ENCODE measurements at regions not wholly inside any gene's neighbourhood (a gene's known extent, or its start where the extent isn't known, plus 50 kb on each side); places are given as distances from the start of the nearest gene placed in this dataset.

GRCh38 chr18:53785811-53786210 lies 438.7 kb downstream of the MBD2 start:
- no peak for DNase-seq
- no peak overlapping the region for H3K4me3 Mint-ChIP-seq
- H3K9me3 Mint-ChIP-seq = no peaks in the 10 kb centered on the region
- no peaks in the 10 kb centered on the region for H3K4me1 Mint-ChIP-seq
- no peak overlapping the region for H3K27ac Mint-ChIP-seq
- ATAC-seq = no peak
- no peaks in the 10 kb centered on the region for H3K27me3 Mint-ChIP-seq

- H3K4me1 Mint-ChIP-seq = no peaks in the 10 kb centered on the region
- ATAC-seq = no peak
- H3K4me3 Mint-ChIP-seq = no peak overlapping the region
- no peak overlapping the region for H3K27ac Mint-ChIP-seq
- no peaks in the 10 kb centered on the region for H3K27me3 Mint-ChIP-seq
- H3K9me3 Mint-ChIP-seq = peaks cover 0 to 10% of the 10 kb centered on the region in 2 donors
- no peak for DNase-seq
Observed at GRCh38 chr18:53784253-53784652, 440.2 kb downstream of the MBD2 start.

DNA sequence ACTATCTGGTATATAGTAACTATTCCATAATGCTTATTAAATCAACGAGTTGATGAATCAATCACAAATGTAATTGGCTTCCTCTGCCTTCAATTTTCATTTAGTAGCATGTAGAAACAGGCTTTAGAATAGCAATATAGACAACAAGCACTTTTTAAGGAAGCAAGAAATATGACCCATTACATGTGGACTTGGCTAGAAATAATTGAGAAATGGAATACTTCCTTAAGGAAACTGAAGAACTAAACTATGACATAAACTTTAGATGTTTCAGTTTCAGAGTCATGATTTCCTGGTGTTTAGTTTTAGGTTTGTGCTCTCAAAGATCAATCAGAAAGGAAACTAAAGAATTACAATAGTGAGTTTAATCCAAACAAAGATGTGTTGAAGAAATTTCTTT lies 443.8 kb downstream of the MBD2 start:
- Mint-ChIP-seq H3K4me3 (no peak overlapping the region), H3K9me3 (peaks cover 6 to 10% of the 10 kb centered on the region in 2 donors), H3K4me1 (no peaks in the 10 kb centered on the region), H3K27me3 (no peaks in the 10 kb centered on the region), H3K27ac (no peak overlapping the region)
- DNase-seq (no peak), ATAC-seq (no peak)

GRCh38 chr18:53772293-53772692 lies 452.2 kb downstream of the MBD2 start:
- ATAC-seq = no peak
- no peak for DNase-seq
- H3K4me1 Mint-ChIP-seq = no peaks in the 10 kb centered on the region

GRCh38 chr18:53771664-53772063 lies 452.8 kb downstream of the MBD2 start:
- H3K9me3 Mint-ChIP-seq = peaks cover 26 to 37% of the 10 kb centered on the region in 2 donors
- no peak for ATAC-seq
- no peak overlapping the region for H3K4me3 Mint-ChIP-seq
- no peaks in the 10 kb centered on the region for H3K27me3 Mint-ChIP-seq
- H3K4me1 Mint-ChIP-seq = no peaks in the 10 kb centered on the region
- no peak overlapping the region for H3K27ac Mint-ChIP-seq
- no peak for DNase-seq

More at GRCh38 chr18:53772293-53772692, 452.2 kb downstream of the MBD2 start:
- H3K9me3 Mint-ChIP-seq = peaks cover 19 to 34% of the 10 kb centered on the region in 2 donors
- no peak overlapping the region for H3K4me3 Mint-ChIP-seq
- H3K27ac Mint-ChIP-seq = no peak overlapping the region
- no peaks in the 10 kb centered on the region for H3K27me3 Mint-ChIP-seq

DNA sequence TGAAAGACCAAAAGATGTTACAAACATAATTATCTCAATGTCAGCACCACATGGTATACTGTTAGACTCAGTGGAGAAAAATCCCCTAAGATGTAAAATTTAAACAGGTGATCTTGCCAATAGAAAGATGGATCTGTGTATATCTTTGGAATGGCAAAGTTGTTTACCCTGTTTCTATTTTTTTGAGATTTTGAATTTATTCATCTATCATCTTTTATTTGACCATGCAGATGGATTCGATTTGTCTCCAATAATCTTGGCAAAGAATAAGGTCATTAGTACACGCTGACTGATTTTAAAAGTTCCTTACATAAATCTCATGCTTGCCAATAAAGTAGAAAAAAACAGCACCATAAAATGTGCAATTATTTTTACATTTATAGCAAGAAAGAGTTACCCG lies 459.3 kb downstream of the MBD2 start:
- DNase-seq = no peak
- Mint-ChIP-seq H3K27me3 (no peaks in the 10 kb centered on the region), H3K27ac (no peak overlapping the region), H3K4me3 (no peak overlapping the region), H3K9me3 (peaks cover 21 to 28% of the 10 kb centered on the region in 2 donors), H3K4me1 (no peaks in the 10 kb centered on the region)
- no peak for ATAC-seq

DNA sequence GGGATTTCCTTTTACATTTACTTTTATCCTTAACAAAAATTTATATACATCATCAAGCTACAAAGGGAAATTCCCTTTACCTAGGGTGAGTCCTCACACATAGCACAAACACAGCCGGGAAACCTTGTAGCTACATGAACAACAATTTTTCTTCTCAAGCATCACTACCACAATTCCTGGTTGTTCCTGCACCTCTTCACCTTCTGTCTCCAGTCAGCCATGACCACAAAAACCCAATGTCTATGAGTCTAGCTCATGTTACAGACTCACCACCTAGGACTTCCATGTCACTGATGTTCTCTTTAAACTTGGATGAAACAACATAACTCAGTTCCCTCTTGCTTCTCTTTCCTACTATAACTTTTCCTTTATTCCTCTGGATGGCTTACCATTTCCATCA lies 460.4 kb downstream of the MBD2 start:
- Mint-ChIP-seq H3K27me3 (no peaks in the 10 kb centered on the region), H3K9me3 (peaks cover 21 to 28% of the 10 kb centered on the region in 2 donors), H3K4me1 (no peaks in the 10 kb centered on the region), H3K27ac (no peak overlapping the region), H3K4me3 (no peak overlapping the region)
- no peak for ATAC-seq
- no peak for DNase-seq

GRCh38 chr18:53757328-53757727 lies 467.1 kb downstream of the MBD2 start:
- no peak for ATAC-seq
- Mint-ChIP-seq H3K4me3 (no peak overlapping the region), H3K4me1 (no peaks in the 10 kb centered on the region), H3K27ac (no peak overlapping the region), H3K9me3 (peaks cover 3 to 6% of the 10 kb centered on the region in 2 donors), H3K27me3 (no peaks in the 10 kb centered on the region)
- no peak for DNase-seq

DNA sequence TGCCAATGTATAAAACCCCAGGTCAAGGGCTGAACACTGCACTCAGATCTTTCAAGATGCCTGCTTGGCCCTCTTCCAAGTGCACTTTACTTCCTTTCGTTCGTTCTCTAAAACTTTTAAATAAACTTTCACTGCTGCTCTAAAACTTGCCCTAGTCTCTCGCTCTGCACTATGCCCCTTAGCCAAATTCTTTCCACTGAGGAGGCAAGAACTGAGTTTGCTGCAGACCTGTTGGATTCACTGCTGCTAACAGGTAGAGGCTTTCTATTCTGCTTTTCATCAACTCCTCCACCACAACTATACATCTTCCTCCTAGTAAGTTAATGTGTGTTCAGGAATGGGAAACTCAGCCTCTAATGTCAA lies 467.9 kb downstream of the MBD2 start:
- H3K4me1 Mint-ChIP-seq = no peaks in the 10 kb centered on the region
- H3K4me3 Mint-ChIP-seq = no peak overlapping the region
- ATAC-seq (no peak), DNase-seq (no peak)
- H3K9me3 Mint-ChIP-seq = peaks cover 3 to 6% of the 10 kb centered on the region in 2 donors
- H3K27ac Mint-ChIP-seq = no peak overlapping the region
- no peaks in the 10 kb centered on the region for H3K27me3 Mint-ChIP-seq

DNA sequence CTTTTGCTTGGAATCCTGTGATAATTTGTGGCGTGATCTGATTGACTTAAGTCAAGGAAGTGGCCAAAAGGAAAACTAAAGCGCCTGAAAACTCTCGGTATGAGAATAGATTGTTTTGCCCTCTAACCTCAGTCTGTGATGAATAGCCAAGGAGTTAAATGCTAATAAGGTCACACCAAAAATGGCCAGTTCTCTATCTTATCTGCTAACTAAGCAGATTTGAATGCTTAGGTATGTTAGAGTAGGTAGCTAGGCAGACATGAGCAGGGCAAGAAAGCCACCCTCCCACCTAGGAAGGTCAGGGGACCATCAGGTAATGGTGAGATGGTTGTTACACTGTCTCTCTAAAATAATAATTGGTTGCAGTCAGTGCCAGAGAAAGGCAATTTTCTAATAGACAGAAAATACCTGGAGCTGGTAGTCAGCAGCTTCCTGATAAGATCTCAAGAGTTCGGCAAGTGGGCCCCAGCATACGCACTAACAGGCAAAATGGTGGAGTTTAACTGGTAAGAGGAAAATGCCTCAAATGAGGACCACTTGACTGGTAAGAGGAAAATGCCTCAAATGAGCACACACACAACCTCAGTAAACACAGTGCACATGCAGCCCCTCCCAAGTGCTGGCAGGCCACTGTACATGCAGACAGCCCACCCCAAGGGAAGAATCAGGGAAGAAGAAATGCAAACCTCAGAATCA lies 468.4 kb downstream of the MBD2 start:
- no peaks in the 10 kb centered on the region for H3K27me3 Mint-ChIP-seq
- H3K27ac Mint-ChIP-seq = no peak overlapping the region
- H3K4me3 Mint-ChIP-seq = no peak overlapping the region
- DNase-seq (no peak), ATAC-seq (no peak)
- no peaks in the 10 kb centered on the region for H3K4me1 Mint-ChIP-seq
- H3K9me3 Mint-ChIP-seq = peaks cover 3 to 6% of the 10 kb centered on the region in 2 donors

DNA sequence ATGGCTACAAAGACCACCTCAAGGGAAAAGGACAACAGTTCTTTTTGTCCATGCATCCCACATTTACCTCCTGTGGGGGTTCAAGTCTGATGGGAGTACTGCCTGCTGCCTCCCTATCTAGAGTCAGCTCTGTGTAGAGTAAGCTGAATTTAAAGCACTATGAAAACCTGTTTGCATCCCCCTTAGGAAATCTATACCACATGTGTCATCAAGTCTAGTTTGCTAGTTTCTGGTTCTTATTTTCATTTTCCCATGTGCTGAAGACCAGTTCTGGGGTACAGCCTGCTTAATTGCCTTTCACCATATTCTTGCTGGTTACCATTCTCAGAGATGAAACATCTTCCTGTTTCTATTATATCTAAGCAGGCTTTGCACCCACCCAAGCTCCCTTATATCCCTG lies 470.3 kb downstream of the MBD2 start:
- DNase-seq (no peak), ATAC-seq (no peak)
- Mint-ChIP-seq H3K4me3 (no peak overlapping the region), H3K4me1 (no peaks in the 10 kb centered on the region), H3K27ac (no peak overlapping the region), H3K27me3 (no peaks in the 10 kb centered on the region), H3K9me3 (peaks cover 6 to 8% of the 10 kb centered on the region in 2 donors)

- Mint-ChIP-seq H3K27ac (no peak overlapping the region), H3K4me3 (no peak overlapping the region), H3K27me3 (no peaks in the 10 kb centered on the region), H3K9me3 (peaks cover 6 to 8% of the 10 kb centered on the region in 2 donors), H3K4me1 (no peaks in the 10 kb centered on the region)
- DNase-seq (no peak), ATAC-seq (no peak)
Observed at GRCh38 chr18:53753601-53754000, 470.9 kb downstream of the MBD2 start.

GRCh38 chr18:53752781-53753367 lies 471.6 kb downstream of the MBD2 start:
- no peak for DNase-seq
- H3K27ac Mint-ChIP-seq = no peak overlapping the region
- ATAC-seq = no peak
- no peak overlapping the region for H3K4me3 Mint-ChIP-seq
- H3K4me1 Mint-ChIP-seq = no peaks in the 10 kb centered on the region
- H3K9me3 Mint-ChIP-seq = peaks cover 6 to 8% of the 10 kb centered on the region in 2 donors
- no peaks in the 10 kb centered on the region for H3K27me3 Mint-ChIP-seq

DNA sequence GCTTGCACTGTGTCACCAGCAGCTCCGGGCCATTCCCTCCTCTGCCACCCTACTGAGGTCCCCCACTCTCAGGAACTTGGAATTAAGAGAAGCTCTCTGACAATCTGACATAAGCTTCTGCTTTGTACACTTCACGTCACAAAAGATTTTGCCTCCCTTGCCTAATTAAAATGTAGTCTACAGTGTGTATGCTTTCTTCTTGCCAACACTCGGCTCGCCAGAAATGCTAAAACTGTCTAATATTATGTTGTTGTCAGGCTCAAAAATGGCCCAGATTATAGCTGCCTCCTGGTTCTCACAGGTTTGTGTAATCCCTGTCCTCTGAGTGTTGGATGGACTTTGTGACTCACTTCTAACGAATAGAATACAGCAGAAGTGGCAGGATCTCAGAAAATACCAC lies 474.7 kb downstream of the MBD2 start:
- Mint-ChIP-seq H3K4me1 (no peaks in the 10 kb centered on the region), H3K4me3 (no peak overlapping the region), H3K27ac (no peak overlapping the region), H3K27me3 (no peaks in the 10 kb centered on the region), H3K9me3 (peaks cover 0 to 5% of the 10 kb centered on the region in 2 donors)
- DNase-seq (no peak), ATAC-seq (no peak)

- Mint-ChIP-seq H3K27ac (no peak overlapping the region), H3K4me3 (no peak overlapping the region)
Observed at GRCh38 chr18:53747663-53748160, 476.8 kb downstream of the MBD2 start.

GRCh38 chr18:53747210-53747609 lies 477.3 kb downstream of the MBD2 start:
- no peaks in the 10 kb centered on the region for H3K4me1 Mint-ChIP-seq
- no peak for DNase-seq
- H3K9me3 Mint-ChIP-seq = peaks cover 0 to 5% of the 10 kb centered on the region in 2 donors
- ATAC-seq = no peak
- H3K27me3 Mint-ChIP-seq = no peaks in the 10 kb centered on the region
- H3K4me3 Mint-ChIP-seq = no peak overlapping the region
- no peak overlapping the region for H3K27ac Mint-ChIP-seq

More at GRCh38 chr18:53747663-53748160, 476.8 kb downstream of the MBD2 start:
- no peaks in the 10 kb centered on the region for H3K27me3 Mint-ChIP-seq
- H3K9me3 Mint-ChIP-seq = peaks cover 0 to 5% of the 10 kb centered on the region in 2 donors
- no peaks in the 10 kb centered on the region for H3K4me1 Mint-ChIP-seq
- DNase-seq = no peak
- no peak for ATAC-seq

Data from stimulated activated naive CD8-positive, alpha-beta T cell treated with anti-CD3 and anti-CD28 coated beads, Interleukin-15, amount 100 ng/mL, for 72 hours (primary cell).